GM13977 (cell line): ENCODE measurements at regions not wholly inside any gene's neighbourhood (a gene's known extent, or its start where the extent isn't known, plus 50 kb on each side); places are given as distances from the start of the nearest gene placed in this dataset.

Experiments used
- DNase-seq: peaks from one replicate; pipeline ENCODE4 v3.0.0; 2012; ENCODE audit warnings: low spot score
- CTCF ChIP-seq: IDR thresholded peaks from 2 replicates; pipeline ENCODE4 v1.5.1; 2012; ENCODE audit warnings: mild to moderate bottlenecking, control low read depth; ENCODE audit not compliant: insufficient read depth; ENCODE audit errors: extremely low read depth, missing control alignments
- in situ Hi-C: fragments of 300-500 bp; cut with MboI; formaldehyde crosslinking; loops from one replicate; pipeline ENCODE4 v1.12.0; 2022; ENCODE audit warnings: low sequenced_read_pairs, low pct_unique_long_range_greater_than_20kb, mixed read lengths, inconsistent platforms; ENCODE audit not compliant: unreplicated experiment

- in situ Hi-C loops = no loop called here
- no peak for DNase-seq
- no peak for TF ChIP-seq CTCF
Observed at GRCh38 chr1:115217150-115218033, 120.7 kb downstream of the NGF start.

GRCh38 chr1:115215703-115216521, 122.1 kb downstream of the NGF start:
- DNase-seq = no peak
- in situ Hi-C loops = no loop called here
- no peak for TF ChIP-seq CTCF

GRCh38 chr1:115215110-115215509, 122.9 kb downstream of the NGF start:
- DNase-seq = no peak
- no peak for TF ChIP-seq CTCF
- in situ Hi-C loops = no loop called here

GRCh38 chr1:115214098-115214497, 124.0 kb downstream of the NGF start:
- no peak for DNase-seq
- in situ Hi-C loops = no loop called here
- no peak for TF ChIP-seq CTCF

GRCh38 chr1:115213130-115213529, 123.8 kb upstream of the TSPAN2 start:
- DNase-seq = no peak
- in situ Hi-C loops = no loop called here
- no peak for TF ChIP-seq CTCF

GRCh38 chr1:115211071-115211745, 121.9 kb upstream of the TSPAN2 start:
- TF ChIP-seq CTCF = no peak
- in situ Hi-C loops = no loop called here
- DNase-seq = no peak
